Neural progenitor cell (in vitro differentiated cells): ENCODE measurements at regions not wholly inside any gene's neighbourhood (a gene's known extent, or its start where the extent isn't known, plus 50 kb on each side); places are given as distances from the start of the nearest gene placed in this dataset.

Experiments used
- DNase-seq: peaks from one replicate; pipeline ENCODE4 v3.0.0-alpha.2; 2016; ENCODE audit warnings: low spot score
- H2AFZ ChIP-seq: fragments of 200-600 bp; sonication (generic); replicated peaks from 2 replicates; pipeline ENCODE4 v1.6.1; 2016; ENCODE audit warnings: antibody characterized with exemption
- H3F3A ChIP-seq: fragments of 200-600 bp; sonication (generic); 2 replicates; pipeline ENCODE4 v1.6.1; 2016; ENCODE audit warnings: antibody characterized with exemption, low read depth
- H3K27ac ChIP-seq: fragments of 200-600 bp; sonication (generic); 2 replicates; pipeline ENCODE4 v1.5.1; 2016; ENCODE audit warnings: mild to moderate bottlenecking
- H3K27me3 ChIP-seq: fragments of 200-600 bp; sonication (generic); 2 replicates; pipeline ENCODE4 v1.6.1; 2016; ENCODE audit warnings: mild to moderate bottlenecking, moderate library complexity
- H3K36me3 ChIP-seq: fragments of 200-600 bp; sonication (generic); 2 replicates; pipeline ENCODE4 v1.5.1; 2016
- H3K4me1 ChIP-seq: fragments of 200-600 bp; sonication (generic); 2 replicates; pipeline ENCODE4 v1.6.1; 2016; ENCODE audit warnings: mixed run types
- H3K4me2 ChIP-seq: fragments of 200-600 bp; sonication (generic); 2 replicates; pipeline ENCODE4 v1.6.1; 2016
- H3K4me3 ChIP-seq: fragments of 200-600 bp; sonication (generic); 2 replicates; pipeline ENCODE4 v1.5.1; 2016
- H3K79me2 ChIP-seq: fragments of 200-600 bp; sonication (generic); 2 replicates; pipeline ENCODE4 v1.6.1; 2016; ENCODE audit warnings: low read depth
- H3K9ac ChIP-seq: fragments of 200-600 bp; sonication (generic); 2 replicates; pipeline ENCODE4 v1.6.1; 2016
- H3K9me3 ChIP-seq: fragments of 200-600 bp; sonication (generic); 2 replicates; pipeline ENCODE4 v1.5.1; 2016; ENCODE audit warnings: low read depth
- H4K20me1 ChIP-seq: fragments of 200-600 bp; sonication (generic); 2 replicates; pipeline ENCODE4 v1.6.1; 2016; ENCODE audit warnings: low read depth
- H3K27ac Mint-ChIP-seq: 3 replicates; pipeline ENCODE4 v1.8.0; 2021; ENCODE audit warnings: mixed read lengths
- H3K27me3 Mint-ChIP-seq: 2 replicates; pipeline ENCODE4 v1.8.0; 2022; ENCODE audit warnings: low read depth, mild to moderate bottlenecking, inconsistent platforms, moderate library complexity, mixed read lengths; ENCODE audit not compliant: insufficient read depth
- H3K36me3 Mint-ChIP-seq: 3 replicates; pipeline ENCODE4 v1.8.0; 2021; ENCODE audit warnings: mixed read lengths
- H3K4me1 Mint-ChIP-seq: 3 replicates; pipeline ENCODE4 v1.8.0; 2021; ENCODE audit warnings: mixed read lengths
- H3K4me3 Mint-ChIP-seq: 3 replicates; pipeline ENCODE4 v1.8.0; 2021; ENCODE audit warnings: mild to moderate bottlenecking, moderate library complexity, mixed read lengths
- H3K9me3 Mint-ChIP-seq: 3 replicates; pipeline ENCODE4 v1.8.0; 2020; ENCODE audit warnings: mixed read lengths
- CTCF ChIP-seq: fragments of 200-600 bp; sonication (generic); IDR thresholded peaks from 2 replicates; pipeline ENCODE4 v1.5.1; 2017; ENCODE audit warnings: antibody characterized with exemption, mild to moderate bottlenecking
- EZH2 ChIP-seq: fragments of 200-600 bp; sonication (generic); IDR thresholded peaks from 2 replicates; pipeline ENCODE4 v1.6.1; 2017; ENCODE audit warnings: antibody characterized with exemption, mild to moderate bottlenecking, moderate library complexity
- EZH2phosphoT487 ChIP-seq: fragments of 200-600 bp; sonication (generic); IDR thresholded peaks from 2 replicates; pipeline ENCODE4 v1.6.1; 2017; ENCODE audit warnings: antibody characterized with exemption

GRCh38 chr16:64150193-64150592 is 971.7 kb downstream of the CDH11 start:
- H3K4me3 ChIP-seq = no peak overlapping the region
- no peak for DNase-seq
- TF ChIP-seq EZH2phosphoT487 (no peak), EZH2 (no peak), CTCF (no peak)
- H3K27ac ChIP-seq = no peak overlapping the region
- no peaks in the 10 kb centered on the region for H3K79me2 ChIP-seq
- Mint-ChIP-seq H3K36me3 (no peaks in the 10 kb centered on the region), H3K27ac (no peak overlapping the region), H3K27me3 (no peaks in the 10 kb centered on the region), H3K4me3 (no peak overlapping the region), H3K9me3 (no peaks in the 10 kb centered on the region), H3K4me1 (peaks cover 6% of the 10 kb centered on the region)
- no peaks in the 10 kb centered on the region for H3K27me3 ChIP-seq
- no peaks in the 10 kb centered on the region for H3K4me1 ChIP-seq
- no peaks in the 10 kb centered on the region for H4K20me1 ChIP-seq
- H3F3A ChIP-seq = no peaks in the 10 kb centered on the region
- no peaks in the 10 kb centered on the region for H3K36me3 ChIP-seq
- H3K4me2 ChIP-seq = no peak overlapping the region
- no peak overlapping the region for H2AFZ ChIP-seq
- no peaks in the 10 kb centered on the region for H3K9me3 ChIP-seq
- no peak overlapping the region for H3K9ac ChIP-seq

GRCh38 chr16:64149756-64150155 is 972.1 kb downstream of the CDH11 start:
- H3K9ac ChIP-seq = no peak overlapping the region
- no peaks in the 10 kb centered on the region for H3K9me3 ChIP-seq
- H3K27me3 ChIP-seq = no peaks in the 10 kb centered on the region
- H3K4me2 ChIP-seq = no peak overlapping the region
- TF ChIP-seq EZH2phosphoT487 (no peak), CTCF (no peak), EZH2 (no peak)
- H3K79me2 ChIP-seq = no peaks in the 10 kb centered on the region
- H3K4me1 ChIP-seq = no peaks in the 10 kb centered on the region
- H3K4me3 Mint-ChIP-seq = no peak overlapping the region
- no peak overlapping the region for H3K4me3 ChIP-seq
- H3K27ac Mint-ChIP-seq = no peak overlapping the region
- H3F3A ChIP-seq = no peaks in the 10 kb centered on the region
- H3K36me3 ChIP-seq = no peaks in the 10 kb centered on the region
- DNase-seq = no peak
- H3K27ac ChIP-seq = no peak overlapping the region
- no peaks in the 10 kb centered on the region for H3K36me3 Mint-ChIP-seq
- no peaks in the 10 kb centered on the region for H4K20me1 ChIP-seq
- H3K27me3 Mint-ChIP-seq = no peaks in the 10 kb centered on the region
- H3K4me1 Mint-ChIP-seq = peaks cover 6% of the 10 kb centered on the region
- no peak overlapping the region for H2AFZ ChIP-seq
- H3K9me3 Mint-ChIP-seq = no peaks in the 10 kb centered on the region

- no peak overlapping the region for H3K4me3 Mint-ChIP-seq
- Histone ChIP-seq H3K9ac (no peak overlapping the region), H3K4me1 (no peaks in the 10 kb centered on the region)
These were observed 973.5 kb downstream of the CDH11 start for GRCh38 chr16:64148356-64148755.

More at GRCh38 chr16:64148356-64148755, 973.5 kb downstream of the CDH11 start:
- Mint-ChIP-seq H3K27me3 (no peaks in the 10 kb centered on the region), H3K4me1 (peaks cover 9% of the 10 kb centered on the region), H3K9me3 (no peaks in the 10 kb centered on the region), H3K36me3 (no peaks in the 10 kb centered on the region), H3K27ac (no peak overlapping the region)
- no peak overlapping the region for H3K27ac ChIP-seq
- no peaks in the 10 kb centered on the region for H3K9me3 ChIP-seq
- no peak overlapping the region for H2AFZ ChIP-seq
- no peaks in the 10 kb centered on the region for H3K27me3 ChIP-seq
- H4K20me1 ChIP-seq = no peaks in the 10 kb centered on the region
- no peak for DNase-seq
- no peak overlapping the region for H3K4me3 ChIP-seq
- no peaks in the 10 kb centered on the region for H3K79me2 ChIP-seq
- no peaks in the 10 kb centered on the region for H3F3A ChIP-seq
- no peaks in the 10 kb centered on the region for H3K36me3 ChIP-seq
- H3K4me2 ChIP-seq = no peak overlapping the region
- TF ChIP-seq EZH2phosphoT487 (no peak), CTCF (no peak), EZH2 (no peak)
